ENCODE measurements at regions not wholly inside any gene's neighbourhood (a gene's known extent, or its start where the extent isn't known, plus 50 kb on each side); places are given as distances from the start of the nearest gene placed in this dataset.
"Not testable (repeated sequence)": the region's sequence is repeated elsewhere in the genome, so short reads cannot be mapped to it uniquely, and the experiment has no call there.

GRCh38 chr7:155397758-155398714, 59.9 kb upstream of the EN2 start:
- not testable (repeated sequence) for DNase-seq

DNA sequence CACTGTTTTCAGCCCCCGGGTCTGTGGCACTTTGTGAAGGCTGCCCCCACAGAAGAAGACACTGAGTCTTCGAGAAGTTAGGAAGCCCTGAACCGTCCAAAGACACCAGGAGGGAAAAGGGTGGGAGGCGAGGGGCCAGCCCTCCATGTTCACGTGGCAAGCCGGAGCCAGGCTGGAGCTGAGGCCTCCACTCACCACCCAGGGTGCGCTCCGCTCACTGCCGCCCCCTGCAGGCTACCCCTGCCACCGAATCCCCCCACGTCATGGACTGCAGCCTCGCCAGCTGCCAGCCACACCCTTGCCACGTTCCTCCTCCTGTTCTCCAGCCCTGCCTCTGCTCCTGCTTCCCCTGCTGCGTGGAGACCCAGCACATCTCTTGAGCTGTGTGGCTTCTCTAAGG, 59.0 kb upstream of the EN2 start:
- DNase-seq, result no peak

- DNase-seq, result no peak
Measured at GRCh38 chr7:155399577-155399976, 58.4 kb upstream of the EN2 start.

DNA sequence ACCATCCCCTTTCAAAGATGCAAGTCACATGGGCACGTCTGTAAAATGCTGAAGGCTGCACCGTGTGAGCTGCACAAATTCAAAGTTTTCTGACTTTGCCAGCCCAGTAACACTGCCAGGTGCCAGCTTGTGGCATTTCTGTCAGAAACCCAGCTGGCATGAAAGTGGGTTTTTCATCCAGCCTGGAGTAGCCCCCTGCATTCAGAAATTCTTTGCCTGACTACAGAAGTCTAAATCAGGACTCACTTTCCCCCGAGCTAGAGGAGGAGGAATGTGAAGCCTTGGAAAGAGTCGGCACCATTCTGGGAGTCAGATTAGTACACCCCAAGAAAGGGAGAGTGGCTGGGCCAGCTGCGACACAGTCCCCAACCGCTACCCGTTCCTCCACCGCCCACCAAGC, 56.7 kb upstream of the EN2 start:
- no peak for DNase-seq

DNA sequence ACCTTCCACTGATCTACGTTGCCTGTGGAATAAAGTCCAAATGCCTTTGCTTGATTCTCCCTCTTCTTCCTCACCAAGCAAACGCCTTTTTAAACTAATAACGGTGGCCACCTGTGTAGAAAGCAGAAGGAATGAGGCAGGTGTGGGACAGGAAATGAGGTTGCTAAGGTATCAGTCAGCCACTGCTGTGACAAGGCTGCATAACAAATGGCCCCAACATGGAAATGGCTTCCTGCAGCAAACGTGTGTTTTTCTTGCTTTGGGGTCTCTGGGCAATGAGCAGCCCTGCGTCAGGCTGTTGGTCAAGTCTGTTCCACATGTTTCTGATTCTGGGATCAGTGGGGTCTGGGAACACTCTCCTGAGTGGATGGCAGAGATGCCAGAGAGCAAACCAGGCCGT, 56.0 kb upstream of the EN2 start:
- DNase-seq, result no peak

- no peak for DNase-seq
Measured at GRCh38 chr7:155402941-155403340, 55.0 kb upstream of the EN2 start.

GRCh38 chr7:155404976-155405375, 53.0 kb upstream of the EN2 start:
- no peak for DNase-seq

DNA sequence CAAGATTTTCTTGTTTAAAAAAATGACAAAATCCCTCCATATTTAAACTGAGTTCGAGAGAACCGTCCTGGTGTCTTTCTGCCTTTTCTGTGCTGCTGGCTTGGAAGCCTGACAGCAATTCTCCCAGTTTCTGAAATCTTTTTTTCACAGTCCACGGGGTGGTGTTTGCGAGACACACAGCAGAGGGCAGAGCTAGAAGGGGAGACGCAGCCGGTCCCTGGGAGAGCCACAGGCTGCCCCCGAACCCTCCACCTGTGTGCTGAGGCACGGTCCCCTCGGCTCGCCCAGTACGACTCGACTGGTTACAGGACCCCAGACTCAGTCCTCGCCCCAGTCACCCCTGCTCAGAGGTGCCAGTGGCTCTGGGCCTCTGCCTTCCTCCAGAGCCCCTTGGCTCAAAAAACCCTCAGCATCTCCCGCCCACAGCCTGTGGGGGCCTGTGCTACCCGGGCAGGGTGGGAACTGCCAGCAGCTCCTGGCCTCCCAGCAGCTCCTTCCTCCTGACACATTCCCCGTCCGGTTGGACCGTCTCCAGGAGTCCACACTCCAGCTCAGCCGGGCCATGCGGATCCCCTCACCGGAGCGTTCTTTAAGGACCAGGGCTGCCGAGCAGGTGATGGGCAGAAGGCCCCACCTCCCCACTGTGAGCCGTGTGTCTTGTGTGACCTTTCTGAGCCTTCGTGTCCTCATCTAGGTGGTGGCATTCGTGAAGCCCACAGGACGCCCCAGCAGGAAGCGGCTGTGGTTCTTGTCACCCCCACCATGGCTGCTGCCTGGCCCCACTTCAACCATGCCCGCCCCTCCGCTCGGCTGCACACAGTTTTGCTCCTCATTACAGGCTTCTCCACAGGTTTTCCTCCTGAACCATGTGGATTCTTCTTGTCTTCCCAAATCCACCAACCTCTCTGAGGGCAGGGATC, 52.3 kb upstream of the EN2 start:
- no peak for DNase-seq

DNA sequence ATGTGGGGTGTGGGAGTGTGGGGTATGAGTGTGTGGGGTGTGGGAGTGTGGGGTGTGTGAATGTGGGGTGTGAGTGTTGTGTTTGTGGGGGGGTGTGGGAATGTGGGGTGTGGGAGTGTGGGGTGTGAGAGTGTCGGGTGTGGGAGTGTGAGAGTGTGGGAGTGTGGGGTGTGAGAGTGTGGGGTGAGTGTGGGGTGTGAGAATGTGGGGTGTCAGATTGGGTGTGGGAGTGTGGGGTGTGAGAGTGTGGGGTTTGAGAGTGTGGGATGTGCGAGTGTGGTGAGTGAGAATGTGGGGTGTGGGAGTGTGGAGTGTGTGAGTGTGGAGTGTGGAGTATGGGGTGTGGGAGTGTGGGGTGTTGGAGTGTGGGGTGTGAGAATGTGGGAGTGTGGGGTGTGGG, 50.1 kb upstream of the EN2 start:
- DNase-seq, result no peak

Measured in stimulated activated CD4-positive, alpha-beta T cell treated with anti-CD3 and anti-CD28 coated beads, Interleukin-4, amount 100 ng/mL, for 1 hour (primary cell).